B cell (primary cell): ENCODE measurements at regions not wholly inside any gene's neighbourhood (a gene's known extent, or its start where the extent isn't known, plus 50 kb on each side); places are given as distances from the start of the nearest gene placed in this dataset.

Experiments used
- ATAC-seq: fragments of 200-7000 bp; cut with Tn5 transposase; one replicate; pipeline ENCODE4 v1.10.0; 2021; ENCODE audit warnings: low read depth, mild to moderate bottlenecking, moderate number of reproducible peaks, moderate library complexity
- CTCF ChIA-PET: fragments of 350-600 bp; sonication (Branson Sonifier 250); formaldehyde crosslinking; loops from one replicate; lab custom pipeline; 2021; ENCODE audit warnings: antibody characterized with exemption, inconsistent platforms; lab: Charles Lee
- POLR2A ChIA-PET: fragments of 350-600 bp; sonication (Branson Sonifier 250); formaldehyde crosslinking; loops from one replicate; lab custom pipeline; 2021; ENCODE audit warnings: antibody characterized with exemption; lab: Charles Lee
- DNase-seq: peaks from one replicate; pipeline ENCODE4 v3.0.0; 2013
- H2AFZ ChIP-seq: 2 replicates; pipeline ENCODE4 v1.6.1; 2012; ENCODE audit warnings: mild to moderate bottlenecking, low read depth, low read length; ENCODE audit not compliant: insufficient read depth, poor library complexity, severe bottlenecking
- H3K27ac ChIP-seq, 2 donors: 1 replicate in 1 of 2; 2 replicates in 1 of 2; pipeline ENCODE4 v1.5.1; 2012 to 2013; ENCODE audit warnings: low read length in 2 of 2, mild to moderate bottlenecking in 2 of 2, moderate library complexity in 1 of 2
- H3K27me3 ChIP-seq, 4 experiments: fragments of 200-600 bp in 1 of 4; sonication (generic) in 1 of 4; replicated peaks in 1 of 4; 1 replicate in 2 of 4; 2 replicates in 2 of 4; pipeline versions ENCODE4 v1.6.1 to v1.7.0; 2013 to 2016; ENCODE audit warnings: low read length in 3 of 4, mild to moderate bottlenecking in 2 of 4, mixed read lengths in 1 of 4, moderate library complexity in 1 of 4; ENCODE audit not compliant: insufficient read depth in 4 of 4, control insufficient read depth in 3 of 4; ENCODE audit errors: control extremely low read depth in 1 of 4
- H3K36me3 ChIP-seq, 2 experiments: replicated peaks in 1 of 2; 1 replicate in 1 of 2; 2 replicates in 1 of 2; pipeline versions ENCODE4 v1.6.1 to v1.7.1; 2013; ENCODE audit warnings: low read length in 1 of 2; ENCODE audit not compliant: insufficient read depth in 2 of 2, control insufficient read depth in 1 of 2; ENCODE audit errors: control extremely low read depth in 1 of 2, extremely low read depth in 1 of 2
- H3K4me1 ChIP-seq, 2 donors: fragments of 200-600 bp in 1 of 2; sonication (generic) in 1 of 2; 1 replicate in 1 of 2; 2 replicates in 1 of 2; pipeline versions ENCODE4 v1.5.1 to v1.6.1; 2013 to 2017; ENCODE audit warnings: low read length in 2 of 2; ENCODE audit not compliant: control insufficient read depth in 2 of 2, insufficient read depth in 2 of 2
- H3K4me2 ChIP-seq: replicated peaks from 2 replicates; pipeline ENCODE3; 2012; ENCODE audit warnings: mild to moderate bottlenecking, low read depth, low read length; ENCODE audit not compliant: poor library complexity, severe bottlenecking
- H3K4me3 ChIP-seq, 5 experiments: fragments of 200-600 bp in 1 of 5; sonication (generic) in 1 of 5; 1 replicate in 3 of 5; 2 replicates in 2 of 5; pipeline versions ENCODE4 v1.5.1 to v1.7.0; 2011 to 2016; ENCODE audit warnings: low read length in 4 of 5, mild to moderate bottlenecking in 4 of 5, low read depth in 2 of 5, control low read depth in 1 of 5, moderate library complexity in 1 of 5; ENCODE audit not compliant: insufficient read depth in 1 of 5; ENCODE audit errors: control extremely low read depth in 1 of 5, extremely low read depth in 1 of 5
- H3K79me2 ChIP-seq: fragments of 200-600 bp; sonication (generic); one replicate; pipeline ENCODE4 v1.6.0; 2016; ENCODE audit warnings: low read length; ENCODE audit not compliant: control insufficient read depth, insufficient read depth
- H3K9ac ChIP-seq: fragments of 200-600 bp; sonication (generic); 2 replicates; pipeline ENCODE4 v1.6.1; 2017; ENCODE audit warnings: mild to moderate bottlenecking, low read length, moderate library complexity
- H3K9me3 ChIP-seq, 3 donors: one replicate each; pipeline versions ENCODE4 v1.6.1 to v1.7.1; 2013; ENCODE audit warnings: low read length in 2 of 3; ENCODE audit not compliant: control insufficient read depth in 2 of 3, insufficient read depth in 1 of 3; ENCODE audit errors: control extremely low read depth in 1 of 3
- H4K20me1 ChIP-seq: 2 replicates; pipeline ENCODE4 v1.6.0; 2012; ENCODE audit warnings: mild to moderate bottlenecking, low read length; ENCODE audit not compliant: insufficient read depth, control insufficient read depth, poor library complexity, severe bottlenecking
- H3K27ac Mint-ChIP-seq: one replicate; pipeline ENCODE4 v1.8.0; 2021; ENCODE audit warnings: mixed read lengths
- H3K27me3 Mint-ChIP-seq: one replicate; pipeline ENCODE4 v1.8.0; 2021; ENCODE audit warnings: mixed read lengths
- H3K4me1 Mint-ChIP-seq: one replicate; pipeline ENCODE4 v1.8.0; 2021; ENCODE audit warnings: mixed read lengths
- H3K4me3 Mint-ChIP-seq: one replicate; pipeline ENCODE4 v1.8.0; 2021; ENCODE audit warnings: mixed read lengths
- H3K9me3 Mint-ChIP-seq: one replicate; pipeline ENCODE4 v1.8.0; 2022; ENCODE audit warnings: mixed read lengths; ENCODE audit not compliant: insufficient read depth
- EZH2 ChIP-seq: IDR thresholded peaks from 2 replicates; pipeline ENCODE4 v1.6.1; 2012; ENCODE audit warnings: borderline replicate concordance, low read depth, mild to moderate bottlenecking, moderate library complexity, low read length; ENCODE audit not compliant: insufficient read depth, poor library complexity, severe bottlenecking
- WGBS: methylation state at CpG from one replicate; pipeline ENCODE4 v1.1.5; 2013; ENCODE audit warnings: missing lambda C conversion rate; ENCODE audit not compliant: insufficient coverage; 5-methylcytosine and 5-hydroxymethylcytosine counted together
- intact Hi-C: fragments of 100-400 bp; cut with micrococcal nuclease; formaldehyde crosslinking; loops from one replicate; pipeline ENCODE4 v1.10.0; 2022
- TF ChIP-seq, protein P1 (sequence below): fragments of 200-600 bp; IDR thresholded peaks from one replicate; pipeline ENCODE4 v1.8.0; 2022; ENCODE audit warnings: antibody characterized with exemption, mild to moderate bottlenecking

DNA sequence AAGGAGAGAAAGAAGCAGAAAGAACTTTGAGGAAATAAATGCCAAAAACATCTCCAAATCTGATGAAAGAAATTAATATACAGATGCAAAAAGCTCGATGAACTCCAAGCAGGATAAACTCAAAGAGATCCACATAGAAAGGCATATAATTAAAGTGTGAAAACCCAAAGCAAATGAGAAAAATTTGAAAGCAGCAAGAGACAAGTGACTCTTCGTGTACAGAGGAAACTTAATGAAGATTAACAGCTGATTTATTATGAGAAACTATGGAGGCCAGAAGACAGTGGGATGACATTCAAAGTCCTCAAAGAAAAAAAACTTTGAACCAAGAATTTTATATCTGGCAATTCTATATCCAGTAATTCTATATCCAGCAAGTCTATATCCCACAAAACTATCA, 163.0 kb upstream of the TMCC3 start:
- TF ChIP-seq, protein P1, sequence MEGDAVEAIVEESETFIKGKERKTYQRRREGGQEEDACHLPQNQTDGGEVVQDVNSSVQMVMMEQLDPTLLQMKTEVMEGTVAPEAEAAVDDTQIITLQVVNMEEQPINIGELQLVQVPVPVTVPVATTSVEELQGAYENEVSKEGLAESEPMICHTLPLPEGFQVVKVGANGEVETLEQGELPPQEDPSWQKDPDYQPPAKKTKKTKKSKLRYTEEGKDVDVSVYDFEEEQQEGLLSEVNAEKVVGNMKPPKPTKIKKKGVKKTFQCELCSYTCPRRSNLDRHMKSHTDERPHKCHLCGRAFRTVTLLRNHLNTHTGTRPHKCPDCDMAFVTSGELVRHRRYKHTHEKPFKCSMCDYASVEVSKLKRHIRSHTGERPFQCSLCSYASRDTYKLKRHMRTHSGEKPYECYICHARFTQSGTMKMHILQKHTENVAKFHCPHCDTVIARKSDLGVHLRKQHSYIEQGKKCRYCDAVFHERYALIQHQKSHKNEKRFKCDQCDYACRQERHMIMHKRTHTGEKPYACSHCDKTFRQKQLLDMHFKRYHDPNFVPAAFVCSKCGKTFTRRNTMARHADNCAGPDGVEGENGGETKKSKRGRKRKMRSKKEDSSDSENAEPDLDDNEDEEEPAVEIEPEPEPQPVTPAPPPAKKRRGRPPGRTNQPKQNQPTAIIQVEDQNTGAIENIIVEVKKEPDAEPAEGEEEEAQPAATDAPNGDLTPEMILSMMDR = no peak
- TF ChIP-seq EZH2 = no peak
- no peak overlapping the region for H3K9ac ChIP-seq
- H3K4me2 ChIP-seq = no peak overlapping the region
- H4K20me1 ChIP-seq = peaks cover 10% of the 10 kb centered on the region
- no peak overlapping the region for H3K27ac ChIP-seq
- Mint-ChIP-seq H3K4me3 (no peak overlapping the region), H3K27ac (no peak overlapping the region), H3K4me1 (peaks cover 49% of the 10 kb centered on the region), H3K9me3 (peaks cover 13% of the 10 kb centered on the region), H3K27me3 (no peaks in the 10 kb centered on the region)
- WGBS = 40% methylated on average over 1 of the region's 2 CpGs
- H3K4me3 ChIP-seq = no peak overlapping the region
- peaks cover 92% of the 10 kb centered on the region for H3K79me2 ChIP-seq
- peaks cover 0 to 9% of the 10 kb centered on the region in 2 experiments for H3K36me3 ChIP-seq
- DNase-seq (peak; percentile 53), ATAC-seq (no peak)
- H3K9me3 ChIP-seq = peaks cover 2 to 35% (median 13%) of the 10 kb centered on the region in 3 donors
- no peaks in the 10 kb centered on the region for H3K27me3 ChIP-seq
- no peak overlapping the region for H2AFZ ChIP-seq
- peaks cover 33 to 34% of the 10 kb centered on the region in 2 donors for H3K4me1 ChIP-seq
- intact Hi-C loops = no loop called here
- ChIA-PET POLR2A (no interaction called here), CTCF (interaction anchor here (10.7 kb wide), 1 partner anchor 59 kb away, joined by 108 read pairs; no protein-coding TSS in a partner anchor)

DNA sequence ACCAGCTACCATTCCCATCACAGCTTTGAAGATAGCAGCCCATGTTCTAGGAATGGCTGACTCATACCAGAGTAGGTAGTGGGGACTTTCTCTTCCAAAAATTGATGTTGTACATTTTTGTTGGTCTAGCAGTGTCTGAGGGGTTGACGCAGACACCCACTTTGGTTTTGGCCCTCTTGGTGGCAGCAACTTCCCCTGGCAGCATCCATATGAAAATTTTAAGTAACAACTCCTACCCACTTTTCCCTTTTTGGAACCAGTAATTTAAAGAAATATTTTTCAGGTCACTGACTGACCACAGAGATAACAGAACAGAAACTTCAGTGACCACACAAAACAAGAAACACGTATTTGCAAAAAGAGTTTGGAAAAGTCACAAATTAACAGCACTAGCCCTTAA, 162.0 kb upstream of the TMCC3 start:
- TF ChIP-seq, protein P1 = no peak
- TF ChIP-seq EZH2 = no peak
- Mint-ChIP-seq H3K9me3 (peaks cover 13% of the 10 kb centered on the region), H3K27me3 (no peaks in the 10 kb centered on the region), H3K4me3 (no peak overlapping the region), H3K27ac (no peak overlapping the region), H3K4me1 (peaks cover 46% of the 10 kb centered on the region)
- ChIA-PET CTCF (interaction anchor here (10.7 kb wide), 1 partner anchor 60 kb away, joined by 108 read pairs; no protein-coding TSS in a partner anchor), POLR2A (no interaction called here)
- intact Hi-C loops = no loop called here
- no peak overlapping the region for H2AFZ ChIP-seq
- peaks cover 18% of the 10 kb centered on the region for H4K20me1 ChIP-seq
- no peak overlapping the region for H3K27ac ChIP-seq
- H3K36me3 ChIP-seq = peaks cover 0 to 9% of the 10 kb centered on the region in 2 experiments
- WGBS = no CpG with 5 or more reads among the region's 2 CpGs
- DNase-seq = no peak
- no peak overlapping the region for H3K4me2 ChIP-seq
- H3K4me3 ChIP-seq = no peak overlapping the region
- no peak overlapping the region for H3K9ac ChIP-seq
- no peak for ATAC-seq
- peaks cover 2 to 35% (median 13%) of the 10 kb centered on the region in 3 donors for H3K9me3 ChIP-seq
- H3K79me2 ChIP-seq = peaks cover 97% of the 10 kb centered on the region
- H3K27me3 ChIP-seq = no peaks in the 10 kb centered on the region
- H3K4me1 ChIP-seq = peaks cover 23 to 27% of the 10 kb centered on the region in 2 donors
